Sigmoid colon (tissue), 6 donors: ENCODE measurements at regions not wholly inside any gene's neighbourhood (a gene's known extent, or its start where the extent isn't known, plus 50 kb on each side); places are given as distances from the start of the nearest gene placed in this dataset.

Source experiments
- DNase-seq: peaks from one replicate; pipeline ENCODE4 v3.0.0-alpha.2; 2019
- H3K27ac ChIP-seq, 4 donors: fragments of 200-600 bp; sonication (generic); one replicate each; pipeline ENCODE4 v1.5.1; 2016 to 2019; ENCODE audit warnings: mild to moderate bottlenecking in 1 of 4
- H3K27me3 ChIP-seq, 3 donors: fragments of 200-600 bp; sonication (generic); one replicate each; pipeline ENCODE4 v1.5.1; 2019; ENCODE audit warnings: mild to moderate bottlenecking in 1 of 3
- H3K36me3 ChIP-seq, 4 donors: fragments of 200-600 bp; sonication (generic); one replicate each; pipeline ENCODE4 v1.5.1; 2016 to 2019
- H3K4me1 ChIP-seq, 4 donors: fragments of 200-600 bp; sonication (generic); one replicate each; pipeline ENCODE4 v1.5.1; 2017 to 2019
- H3K4me3 ChIP-seq, 4 donors: fragments of 200-600 bp; sonication (generic); one replicate each; pipeline ENCODE4 v1.5.1; 2017 to 2019; ENCODE audit warnings: mild to moderate bottlenecking in 2 of 4, moderate library complexity in 1 of 4
- H3K9me3 ChIP-seq, 4 donors: fragments of 200-600 bp in 3 of 4; sonication (generic) in 3 of 4; one replicate each; pipeline versions ENCODE4 v1.5.1 to v1.6.1; 2013 to 2019
- EP300 ChIP-seq, 4 donors: sonication (generic); formaldehyde crosslinking; IDR thresholded peaks; one replicate each; pipeline ENCODE4 v1.6.1; 2017; ENCODE audit warnings: antibody characterized with exemption in 4 of 4
- POLR2A ChIP-seq, 2 donors: fragments of 450-650 bp; IDR thresholded peaks; one replicate each; pipeline ENCODE4 v1.6.1; 2016; ENCODE audit warnings: antibody characterized with exemption in 2 of 2, mild to moderate bottlenecking in 2 of 2, moderate library complexity in 2 of 2
- POLR2AphosphoS5 ChIP-seq, 4 donors: sonication (generic); formaldehyde crosslinking; IDR thresholded peaks; one replicate each; pipeline ENCODE4 v1.6.1; 2017; ENCODE audit warnings: antibody characterized with exemption in 4 of 4
- WGBS, 2 donors: extraction: QIAGEN DNeasy Blood & Tissue Kit; methylation state at CpG; one replicate each; pipeline ENCODE4 v1.1.7; 2013; 5-methylcytosine and 5-hydroxymethylcytosine counted together
- intact Hi-C: fragments of 100-400 bp; cut with DNase I; formaldehyde crosslinking; loops from one replicate; pipeline ENCODE4 v1.15.1; 2023
- TF ChIP-seq, protein P1 (sequence below), 4 experiments: fragments of 450-650 bp in 3 of 4; fragments of 200-600 bp in 1 of 4; IDR thresholded peaks; one replicate each; pipeline ENCODE4 v1.5.1; 2016 to 2019; ENCODE audit warnings: antibody characterized with exemption in 4 of 4, mild to moderate bottlenecking in 3 of 4, moderate library complexity in 2 of 4
- donor health status: healthy with polysubstance abuse.
- donor health status: healthy.

- Histone ChIP-seq H3K36me3 (no peaks in the 10 kb centered on the region), H3K4me3 (no peak overlapping the region), H3K9me3 (no peaks in the 10 kb centered on the region), H3K27ac (no peak overlapping the region), H3K27me3 (no peaks in the 10 kb centered on the region), H3K4me1 (no peaks in the 10 kb centered on the region)
- no peak for DNase-seq
- intact Hi-C loops, result no loop called here
- TF ChIP-seq EP300 (IDR thresholded peaks at IDR 0.05) (no peak), POLR2AphosphoS5 (IDR thresholded peaks at IDR 0.05) (no peak), POLR2A (IDR thresholded peaks at IDR 0.05) (no peak)
- TF ChIP-seq, protein P1, sequence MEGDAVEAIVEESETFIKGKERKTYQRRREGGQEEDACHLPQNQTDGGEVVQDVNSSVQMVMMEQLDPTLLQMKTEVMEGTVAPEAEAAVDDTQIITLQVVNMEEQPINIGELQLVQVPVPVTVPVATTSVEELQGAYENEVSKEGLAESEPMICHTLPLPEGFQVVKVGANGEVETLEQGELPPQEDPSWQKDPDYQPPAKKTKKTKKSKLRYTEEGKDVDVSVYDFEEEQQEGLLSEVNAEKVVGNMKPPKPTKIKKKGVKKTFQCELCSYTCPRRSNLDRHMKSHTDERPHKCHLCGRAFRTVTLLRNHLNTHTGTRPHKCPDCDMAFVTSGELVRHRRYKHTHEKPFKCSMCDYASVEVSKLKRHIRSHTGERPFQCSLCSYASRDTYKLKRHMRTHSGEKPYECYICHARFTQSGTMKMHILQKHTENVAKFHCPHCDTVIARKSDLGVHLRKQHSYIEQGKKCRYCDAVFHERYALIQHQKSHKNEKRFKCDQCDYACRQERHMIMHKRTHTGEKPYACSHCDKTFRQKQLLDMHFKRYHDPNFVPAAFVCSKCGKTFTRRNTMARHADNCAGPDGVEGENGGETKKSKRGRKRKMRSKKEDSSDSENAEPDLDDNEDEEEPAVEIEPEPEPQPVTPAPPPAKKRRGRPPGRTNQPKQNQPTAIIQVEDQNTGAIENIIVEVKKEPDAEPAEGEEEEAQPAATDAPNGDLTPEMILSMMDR (IDR thresholded peaks at IDR 0.05), result no peak
These were observed 712.6 kb upstream of the GBE1 start for GRCh38 chr3:82473864-82474541.

GRCh38 chr3:82467051-82467450 lies 705.6 kb upstream of the GBE1 start:
- DNase-seq, result no peak
- H3K4me1 ChIP-seq, result no peaks in the 10 kb centered on the region
- H3K4me3 ChIP-seq, result no peak overlapping the region
- intact Hi-C loops, result no loop called here
- H3K27me3 ChIP-seq, result no peaks in the 10 kb centered on the region
- H3K36me3 ChIP-seq, result no peaks in the 10 kb centered on the region
- 89 to 98% methylated on average over 1 of the region's 1 CpG for WGBS, 2 donors
- no peaks in the 10 kb centered on the region for H3K9me3 ChIP-seq
- TF ChIP-seq, protein P1 (IDR thresholded peaks at IDR 0.05), result no peak
- TF ChIP-seq EP300 (IDR thresholded peaks at IDR 0.05), result no peak
- H3K27ac ChIP-seq, result no peak overlapping the region

DNA sequence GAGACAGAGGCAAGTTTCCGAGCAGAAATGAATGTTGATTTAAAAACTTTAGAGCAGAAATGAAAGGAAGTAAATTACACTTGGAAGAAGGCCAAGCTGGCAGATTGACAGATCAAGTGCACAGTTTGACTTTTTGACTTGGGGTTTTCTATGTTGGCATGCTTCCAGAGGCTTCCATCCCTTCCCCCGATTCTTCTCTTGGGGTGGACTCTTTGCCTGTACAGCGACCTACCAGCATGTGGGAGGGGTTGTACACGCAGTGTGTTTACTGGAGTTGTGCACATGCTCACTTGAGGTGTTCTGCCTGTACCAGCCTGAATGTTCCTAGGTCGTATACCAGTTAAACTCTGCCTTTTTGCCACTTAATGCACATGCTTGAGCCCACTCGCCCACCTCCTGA lies 701.5 kb upstream of the GBE1 start:
- intact Hi-C loops, result no loop called here
- DNase-seq, result no peak
- 33 to 60% methylated on average over 6 of the region's 6 CpGs for WGBS, 2 donors

GRCh38 chr3:82461049-82461889 lies 699.8 kb upstream of the GBE1 start:
- intact Hi-C loops, result no loop called here
- H3K4me1 ChIP-seq, result no peaks in the 10 kb centered on the region
- DNase-seq, result no peak
- 67% methylated on average over 10 of the region's 10 CpGs for WGBS, 2 donors
- no peak overlapping the region for H3K4me3 ChIP-seq
- no peak overlapping the region for H3K27ac ChIP-seq
- no peaks in the 10 kb centered on the region for H3K27me3 ChIP-seq
- H3K9me3 ChIP-seq, result no peaks in the 10 kb centered on the region
- no peak for TF ChIP-seq EP300 (IDR thresholded peaks at IDR 0.05)
- TF ChIP-seq POLR2AphosphoS5 (IDR thresholded peaks at IDR 0.05), result no peak
- no peak for TF ChIP-seq POLR2A (IDR thresholded peaks at IDR 0.05)
- TF ChIP-seq, protein P1 (IDR thresholded peaks at IDR 0.05), result no peak
- no peaks in the 10 kb centered on the region for H3K36me3 ChIP-seq

More for the DNA sequence above, 701.5 kb upstream of the GBE1 start:
- Histone ChIP-seq H3K4me3 (no peak overlapping the region), H3K36me3 (no peaks in the 10 kb centered on the region), H3K9me3 (no peaks in the 10 kb centered on the region), H3K27ac (no peak overlapping the region), H3K4me1 (no peaks in the 10 kb centered on the region), H3K27me3 (no peaks in the 10 kb centered on the region)
- TF ChIP-seq POLR2A (IDR thresholded peaks at IDR 0.05) (no peak), EP300 (IDR thresholded peaks at IDR 0.05) (no peak), POLR2AphosphoS5 (IDR thresholded peaks at IDR 0.05) (no peak)
- TF ChIP-seq, protein P1 (IDR thresholded peaks at IDR 0.05), result no peak
